OCI-LY1 (cell line): ENCODE measurements at regions not wholly inside any gene's neighbourhood (a gene's known extent, or its start where the extent isn't known, plus 50 kb on each side); places are given as distances from the start of the nearest gene placed in this dataset.

Experiments
- CTCF ChIP-seq: fragments of 200-600 bp; sonication (generic), shearing (Covaris generic); IDR thresholded peaks from 2 replicates; pipeline ENCODE4 v1.5.1; 2017; ENCODE audit warnings: mild to moderate bottlenecking, antibody characterized with exemption, low read length, moderate library complexity, mixed read lengths
- EZH2 ChIP-seq: fragments of 200-600 bp; sonication (generic), shearing (Covaris generic); IDR thresholded peaks from 2 replicates; pipeline ENCODE4 v1.8.0; 2017; ENCODE audit warnings: borderline replicate concordance, mixed run types, mild to moderate bottlenecking, antibody characterized with exemption, low read length, moderate library complexity, mixed read lengths

DNA sequence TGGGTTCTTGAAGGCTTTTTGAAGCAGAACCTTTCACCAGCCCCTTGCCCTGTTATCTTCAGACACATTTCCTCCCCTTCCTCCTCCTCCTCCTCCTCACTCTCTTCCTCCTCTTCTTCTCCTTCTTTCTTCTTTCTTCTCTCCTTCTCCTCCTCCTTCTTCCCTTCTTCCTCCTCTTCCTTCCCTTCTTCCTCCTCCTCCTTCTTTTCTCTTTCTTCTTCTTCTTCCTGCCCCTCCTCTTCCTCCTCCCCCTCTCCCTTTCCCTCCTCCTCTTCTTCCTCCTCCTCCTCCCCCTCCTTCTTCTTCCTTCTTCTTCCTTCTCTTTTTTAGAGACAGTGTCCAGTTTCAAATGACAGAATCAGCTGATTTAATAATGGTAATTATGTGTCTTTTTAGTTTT lies 226.0 kb downstream of the DKK2 start:
- no peak for TF ChIP-seq CTCF
- no peak for TF ChIP-seq EZH2
